Mesenteric fat pad (tissue), 1 donor: ENCODE measurements at regions not wholly inside any gene's neighbourhood (a gene's known extent, or its start where the extent isn't known, plus 50 kb on each side); places are given as distances from the start of the nearest gene placed in this dataset.

Experiments used
- DNase-seq: peaks from one replicate; pipeline ENCODE4 v3.0.0-alpha.2; 2020; ENCODE audit warnings: low spot score
- donor health status: DM: yes; HTN: yes; CAD: no.

DNA sequence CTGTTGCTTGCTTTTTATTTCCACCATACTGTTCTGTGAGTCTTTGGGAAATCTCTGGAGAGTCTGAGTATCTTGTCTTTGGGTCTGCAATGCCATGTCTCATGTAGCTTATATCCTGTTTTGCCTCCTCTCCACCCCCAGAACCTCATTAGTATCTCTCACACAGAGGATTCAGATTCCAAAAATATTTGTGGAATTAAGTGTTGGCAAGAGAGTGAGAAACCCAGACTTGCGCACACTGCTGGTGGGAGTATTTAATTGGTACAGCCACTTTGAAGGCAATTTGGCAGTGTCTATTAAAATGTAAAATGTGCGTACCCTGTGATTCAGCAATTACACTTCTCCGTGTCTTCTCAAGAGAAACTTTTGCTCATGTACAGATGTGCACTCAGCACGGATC is 68.6 kb downstream of the ZNF621 start:
- DNase-seq = no peak

DNA sequence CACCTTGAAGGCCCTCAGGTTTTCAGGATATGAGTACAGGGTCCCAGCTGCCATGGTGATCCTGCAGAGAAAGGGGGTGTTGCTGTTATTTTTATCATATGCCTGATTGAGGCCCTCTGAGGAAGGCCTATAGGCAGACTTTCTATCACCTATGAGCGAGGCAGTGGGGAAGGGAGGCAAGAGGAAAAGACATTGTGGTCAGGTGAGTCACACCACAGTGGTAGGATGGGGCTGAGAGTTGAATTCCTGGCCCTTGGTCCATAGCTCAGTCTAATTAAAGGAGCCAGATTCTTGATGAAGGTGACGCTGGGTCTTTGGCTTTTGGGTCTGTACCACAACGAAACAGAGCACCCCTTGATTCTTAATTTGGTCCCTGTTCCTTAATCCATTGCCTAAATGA is 72.7 kb downstream of the ZNF621 start:
- DNase-seq = no peak

DNA sequence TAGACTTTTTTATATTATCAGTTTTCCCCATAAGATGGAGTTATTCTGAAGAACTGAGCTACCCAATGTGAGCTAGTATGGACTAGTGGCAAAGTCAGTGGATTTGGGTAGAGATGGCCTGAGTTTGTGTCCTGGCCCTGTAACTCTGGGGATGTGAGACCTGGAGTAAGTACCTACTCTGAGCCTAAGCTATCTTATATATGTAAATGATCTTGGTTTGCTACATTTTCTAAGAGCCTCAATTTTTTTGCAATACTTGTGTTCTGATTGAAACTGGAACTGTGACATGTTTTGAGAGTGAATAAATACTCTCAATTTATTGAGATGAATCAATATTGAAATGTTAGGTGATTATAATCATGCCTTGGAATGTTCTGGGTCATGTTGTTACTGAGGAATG is 73.6 kb downstream of the ZNF621 start:
- DNase-seq = no peak

DNA sequence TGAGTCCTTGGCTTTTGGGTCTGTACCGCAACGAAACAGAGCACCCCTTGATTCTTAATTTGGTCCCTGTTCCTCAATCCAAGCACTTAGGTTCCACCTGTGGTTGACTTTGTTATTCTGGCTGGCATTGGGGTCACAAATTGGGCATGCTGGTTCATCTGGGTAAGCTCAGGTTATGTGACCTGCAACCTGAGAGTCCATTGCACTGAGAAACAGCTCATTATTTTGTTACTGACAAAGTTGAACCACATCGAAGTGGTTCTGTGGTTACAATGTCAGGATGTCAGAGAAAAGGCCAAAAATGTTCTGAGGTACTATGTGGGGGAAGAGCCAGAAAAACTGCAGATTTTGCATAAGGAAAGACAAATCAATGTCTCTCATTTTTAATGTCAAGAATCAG is 74.2 kb downstream of the ZNF621 start:
- DNase-seq = no peak

DNA sequence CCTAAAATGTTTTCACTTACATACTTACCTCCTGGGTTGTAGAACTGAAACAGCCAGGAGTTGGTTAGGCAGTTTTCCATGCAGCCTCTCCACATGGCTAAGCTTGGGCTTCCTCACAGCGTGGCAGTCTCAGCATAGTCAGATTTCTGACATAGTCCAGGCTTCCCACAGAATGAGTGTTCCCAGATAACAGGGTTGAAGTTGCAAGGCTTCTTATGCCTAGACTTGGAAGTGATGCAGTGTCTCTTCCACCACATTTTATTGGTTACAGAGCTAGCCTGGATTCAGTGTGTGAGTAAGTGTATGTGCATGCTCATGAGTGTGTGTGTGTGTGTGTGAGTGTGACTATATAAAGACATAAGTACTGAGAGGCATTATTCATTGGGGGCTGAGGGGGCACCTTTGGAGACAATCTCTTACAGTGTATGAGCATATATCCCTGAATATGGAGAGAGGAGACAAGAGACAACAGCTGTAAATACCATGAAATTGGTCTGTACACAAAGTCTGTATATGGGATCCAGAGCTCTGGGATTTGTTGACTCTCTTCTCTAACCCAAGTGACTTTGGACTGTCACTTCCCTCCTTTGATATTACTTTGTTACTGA is 78.1 kb downstream of the ZNF621 start:
- no peak for DNase-seq

DNA sequence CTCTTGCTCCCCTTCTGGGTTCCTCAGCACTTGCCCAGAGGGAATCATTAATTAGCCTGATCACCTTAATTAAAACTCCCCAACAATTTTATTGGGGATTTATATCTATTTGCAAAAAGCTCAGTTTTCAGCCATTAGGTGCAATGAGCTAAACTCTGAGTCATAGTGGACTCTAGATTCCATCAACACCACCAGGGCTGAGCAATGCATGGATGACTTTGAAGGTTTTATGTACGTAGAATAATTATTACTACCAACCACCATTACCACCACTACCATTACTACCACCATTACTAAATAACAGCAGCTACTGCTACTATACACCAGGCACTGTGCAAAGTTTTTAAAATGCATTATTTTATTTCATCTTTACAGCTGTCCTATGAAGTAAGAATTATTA is 81.2 kb downstream of the ZNF621 start:
- no peak for DNase-seq

DNA sequence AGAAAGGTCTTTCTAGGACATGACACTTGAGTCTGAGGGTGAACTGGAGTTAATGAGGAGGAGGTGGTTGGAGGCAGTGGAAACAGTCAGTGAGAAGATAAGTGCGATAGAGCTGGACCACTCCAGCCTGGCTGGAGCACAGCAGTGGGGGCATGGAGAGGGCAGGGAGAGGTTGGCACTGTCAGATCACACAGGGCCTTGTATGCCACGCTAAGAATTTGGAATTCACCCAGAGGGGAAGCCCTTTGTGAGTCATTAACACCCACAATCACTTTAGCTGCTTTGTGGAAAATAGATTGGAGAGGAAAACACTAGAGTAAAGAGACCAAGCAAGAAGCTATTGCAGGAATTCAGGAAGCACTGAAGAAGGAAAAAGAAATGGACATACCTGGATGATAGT is 83.3 kb downstream of the ZNF621 start:
- DNase-seq = no peak

DNA sequence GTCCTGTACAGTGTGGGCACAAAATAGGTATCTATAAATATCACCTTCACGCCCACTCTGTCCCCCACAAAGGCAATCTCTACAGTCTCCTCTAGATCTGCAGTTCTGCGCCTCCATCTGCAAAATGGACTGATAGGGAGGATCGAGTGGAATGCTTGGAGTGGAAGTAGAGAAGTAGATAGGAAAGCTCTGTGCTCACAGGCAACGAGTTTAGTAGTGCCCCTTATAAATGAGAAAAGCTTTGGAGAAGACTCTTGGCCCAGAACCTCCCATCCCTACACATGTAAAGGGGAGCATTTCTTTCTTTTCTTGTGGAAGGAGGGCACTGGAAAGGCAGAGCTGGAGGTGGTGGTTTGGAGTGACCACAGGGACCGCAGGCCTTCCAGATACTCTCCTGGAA is 88.5 kb downstream of the ZNF621 start:
- DNase-seq = no peak

DNA sequence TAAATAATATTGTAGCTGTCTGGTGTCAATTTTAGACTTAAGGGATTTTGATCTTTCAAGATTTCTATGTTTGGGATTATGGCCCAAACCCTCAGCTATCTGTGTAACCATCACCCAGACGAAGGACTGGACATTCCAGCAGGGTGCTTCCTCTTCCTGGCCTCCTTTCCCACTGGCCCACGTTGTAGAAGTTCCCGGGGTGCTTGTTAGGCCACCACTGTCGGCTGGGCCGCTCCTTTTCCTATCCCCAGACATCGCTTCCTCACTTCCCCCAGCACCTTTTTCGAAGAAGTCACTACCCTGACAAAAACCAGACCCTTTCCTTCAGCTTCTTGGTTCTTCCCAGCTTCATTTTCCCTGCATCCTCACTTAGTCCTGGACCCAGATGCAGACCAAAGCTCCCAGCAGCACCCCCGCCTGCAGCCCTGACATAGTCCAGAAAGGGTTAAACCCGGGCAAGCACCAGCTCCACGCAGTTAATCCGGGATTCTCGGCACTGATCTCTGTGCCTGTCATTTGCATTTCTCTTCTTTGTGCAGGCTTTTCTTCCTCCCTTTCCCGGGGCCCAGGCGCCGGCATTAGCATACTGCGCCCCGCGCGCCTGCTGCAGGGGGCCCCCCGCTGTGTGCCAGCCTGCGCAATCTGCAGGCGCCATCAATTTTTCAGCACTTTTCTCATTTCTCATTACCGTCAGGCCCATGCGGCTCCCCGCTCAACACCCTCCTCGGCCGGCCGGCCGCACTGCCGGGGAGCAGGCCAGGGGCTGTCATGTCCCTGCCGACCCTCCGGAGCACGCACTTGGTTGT is 90.6 kb downstream of the ZNF621 start:
- no peak for DNase-seq

DNA sequence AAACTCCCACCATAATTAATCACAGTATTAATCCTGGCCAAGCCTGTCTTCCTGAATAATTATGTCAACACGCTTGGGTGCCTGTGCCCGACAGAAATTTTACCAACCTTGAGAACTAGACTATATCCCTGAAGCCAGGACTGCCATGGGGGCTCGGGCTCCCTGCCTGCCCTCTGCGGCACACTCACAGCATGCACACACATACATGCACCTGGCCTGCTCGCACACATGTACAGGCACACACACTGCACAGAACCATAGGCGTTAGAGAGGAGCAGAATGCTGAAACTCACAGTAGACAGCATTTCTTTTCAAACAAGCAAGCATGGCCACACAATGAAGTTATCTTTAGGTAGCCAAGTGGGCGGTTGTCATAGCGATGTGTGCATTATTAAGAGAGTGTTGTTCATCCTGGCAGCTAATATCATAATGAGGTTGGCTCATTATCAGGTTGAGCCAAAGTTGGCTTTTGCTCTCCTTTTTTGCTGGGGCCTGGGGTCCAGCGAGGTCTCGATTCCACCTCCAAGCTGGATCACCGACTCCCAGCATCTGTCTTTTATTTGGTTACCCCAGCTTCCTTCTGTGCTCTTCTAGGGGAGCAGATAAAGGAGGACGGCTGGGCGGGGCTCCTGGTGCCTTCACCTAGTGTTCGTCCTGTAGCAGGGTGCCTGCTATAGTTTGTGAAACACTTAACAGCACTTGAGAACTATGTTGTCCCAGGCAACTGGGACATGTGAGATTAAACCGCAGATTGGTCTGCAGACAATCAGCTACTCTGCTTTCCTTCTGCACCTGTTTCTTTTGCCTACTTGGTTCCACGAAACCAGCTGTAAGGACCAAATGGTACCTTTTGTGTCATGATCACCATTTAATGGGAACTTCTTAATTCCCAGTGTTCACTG is 91.4 kb downstream of the ZNF621 start:
- DNase-seq = no peak

DNA sequence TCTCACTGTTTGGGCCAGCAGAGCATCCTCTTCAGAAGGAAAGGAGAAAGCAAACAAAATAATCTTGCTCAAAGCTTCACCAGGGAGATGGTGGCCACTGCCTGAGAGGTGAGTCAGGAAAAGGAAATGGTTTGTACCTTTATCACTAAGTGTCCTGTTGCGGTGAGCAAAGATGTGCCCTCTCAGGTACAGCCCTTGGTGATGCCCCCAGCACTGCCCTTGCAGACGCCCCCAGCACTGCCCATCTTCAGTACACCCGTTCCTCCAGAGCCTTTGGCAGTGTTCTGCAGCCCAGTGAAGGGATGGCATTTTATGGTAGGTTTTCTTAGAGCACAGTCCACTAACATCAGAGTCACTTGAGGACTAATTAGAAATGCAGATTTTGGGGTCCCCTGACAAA is 92.3 kb downstream of the ZNF621 start:
- no peak for DNase-seq

DNA sequence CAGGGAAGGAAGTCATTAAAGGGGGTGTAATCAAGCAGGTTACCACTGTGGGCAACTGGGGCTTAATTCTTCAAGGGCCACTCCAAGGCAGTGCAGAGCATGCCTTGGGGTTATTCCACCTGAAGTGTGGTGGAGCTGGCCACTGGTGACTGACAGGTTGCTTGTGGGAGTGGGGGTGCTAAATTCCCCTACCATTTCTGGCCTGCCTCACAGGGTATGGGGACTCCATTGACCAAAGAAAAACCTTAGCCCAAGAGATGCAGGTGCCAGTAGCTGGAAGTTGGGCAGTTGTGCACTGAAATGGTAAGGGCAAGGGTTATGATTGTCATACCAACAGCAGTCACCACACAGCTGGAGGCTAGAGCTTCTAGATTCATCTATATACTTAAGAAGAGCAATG is 93.4 kb downstream of the ZNF621 start:
- DNase-seq = no peak

DNA sequence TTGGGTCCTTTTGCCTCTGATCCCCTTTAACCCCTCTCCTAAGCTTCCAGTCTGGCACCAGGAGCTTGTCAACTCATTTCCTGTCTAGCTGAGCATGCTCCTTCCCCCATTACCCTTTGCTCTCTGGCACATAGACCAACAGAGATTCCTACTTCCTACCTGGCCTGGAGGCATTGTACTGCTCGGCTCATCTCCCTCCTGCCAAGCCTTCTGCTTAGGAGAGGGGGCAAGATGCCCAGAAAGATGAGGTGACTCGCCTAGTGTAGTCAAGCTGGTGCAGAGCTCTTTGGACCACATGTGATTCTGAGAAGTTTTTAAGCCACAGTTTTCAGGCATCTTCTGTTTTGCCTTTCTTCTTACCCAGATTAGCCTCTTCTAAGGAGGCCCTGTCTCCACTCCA is 95.4 kb downstream of the ZNF621 start:
- no peak for DNase-seq

DNA sequence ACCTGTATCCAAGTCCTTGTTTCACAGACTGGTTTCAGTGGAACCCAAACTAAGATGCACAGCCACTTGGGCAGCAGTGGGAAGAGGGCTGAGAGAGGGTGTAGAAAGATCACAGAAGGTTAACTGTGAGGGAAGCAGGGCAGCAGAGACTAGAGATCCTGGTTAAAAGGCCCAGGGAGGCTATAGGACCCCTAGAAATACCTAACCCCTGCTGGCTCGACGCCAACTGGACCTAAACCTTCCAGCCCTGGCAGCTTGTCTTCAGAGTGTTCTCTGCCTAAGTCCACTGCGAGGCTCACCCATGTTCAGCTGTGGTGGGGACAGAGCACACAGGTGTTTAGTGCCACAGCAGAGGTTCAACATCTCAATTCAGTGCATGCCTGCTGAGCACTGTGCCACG is 96.5 kb downstream of the ZNF621 start:
- DNase-seq = no peak

DNA sequence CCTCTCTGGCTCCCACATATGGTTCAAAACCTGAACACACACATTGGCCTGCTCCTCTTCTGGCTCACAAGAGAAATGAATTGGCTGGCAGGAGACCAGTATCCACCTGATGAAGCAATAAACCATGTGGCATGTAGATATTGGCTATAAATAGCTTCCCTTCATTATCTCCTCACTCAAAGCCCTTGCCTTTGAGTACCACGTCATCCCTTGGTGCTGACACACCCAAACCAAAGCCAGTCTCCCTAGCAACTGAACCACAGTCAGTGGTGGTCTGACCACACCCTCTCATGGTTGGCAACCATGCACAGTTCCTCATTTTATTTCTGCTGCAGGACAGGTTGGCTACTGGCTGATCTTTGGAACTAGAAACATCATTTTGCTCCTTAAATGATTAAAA is 98.8 kb downstream of the ZNF621 start:
- DNase-seq = no peak

DNA sequence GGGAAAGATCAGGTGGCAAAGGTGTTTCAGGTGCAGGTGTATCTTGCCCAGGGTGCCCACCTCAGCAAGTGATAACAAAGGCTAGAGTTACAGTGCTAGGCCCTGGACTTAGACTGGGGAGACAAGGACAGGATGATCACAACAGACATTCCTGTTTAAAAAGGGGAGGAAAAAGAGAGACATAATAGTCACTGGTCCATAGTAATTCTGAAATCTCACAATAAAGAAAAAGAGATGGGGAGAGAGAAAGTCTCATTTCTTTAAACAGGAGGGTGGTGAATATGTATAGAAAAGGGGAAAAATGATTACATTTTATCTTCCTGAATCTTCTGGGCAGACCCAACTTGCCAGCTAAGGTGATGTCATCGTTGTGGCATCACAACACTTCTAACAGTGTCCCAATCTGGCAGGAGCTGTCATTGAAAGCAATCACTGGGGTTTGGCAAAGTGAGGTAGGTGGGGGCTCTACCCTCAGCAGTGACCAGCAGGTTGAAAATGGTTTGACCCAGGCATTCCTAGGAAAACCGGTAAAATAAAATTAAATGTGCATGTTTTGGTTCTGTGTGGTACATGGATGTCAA is 99.5 kb downstream of the ZNF621 start:
- no peak for DNase-seq

DNA sequence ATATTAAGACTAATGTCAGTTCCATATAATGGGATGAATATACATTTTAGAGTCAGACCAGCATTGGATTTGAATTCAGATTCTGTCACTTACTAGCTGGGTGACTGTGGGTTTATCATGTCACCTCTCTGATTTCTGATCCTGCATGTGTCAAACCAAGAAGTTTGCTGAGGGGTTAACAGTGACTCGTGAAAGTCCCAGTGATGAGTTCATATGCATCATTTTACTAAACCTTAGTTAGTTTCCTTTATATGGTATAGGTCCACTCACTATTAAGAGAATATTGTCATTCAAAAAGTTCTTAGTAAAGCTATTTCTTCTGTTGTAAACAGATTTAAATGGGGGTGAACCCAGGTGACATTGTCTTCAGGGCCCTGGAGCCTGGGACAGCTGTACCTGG is 102.3 kb downstream of the ZNF621 start:
- DNase-seq = no peak

DNA sequence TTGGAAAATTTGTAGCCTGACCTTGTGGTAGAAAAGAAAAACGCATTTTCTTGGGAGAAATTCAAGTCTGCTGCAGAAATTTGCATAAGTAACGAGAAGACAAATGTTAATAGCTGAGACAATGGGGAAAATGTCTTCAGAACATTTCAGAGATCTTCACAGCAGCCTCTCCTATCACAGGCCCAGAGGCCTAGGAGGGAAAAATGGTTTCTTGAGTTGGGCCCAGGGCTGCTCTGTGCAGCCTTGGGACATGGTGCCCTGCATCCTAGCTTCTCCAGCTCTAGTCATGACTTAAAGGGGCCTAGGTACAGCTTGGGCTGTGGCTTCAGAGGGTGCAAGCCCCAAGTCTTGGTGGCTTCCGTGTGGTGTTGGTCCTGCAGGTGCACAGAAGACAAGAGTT is 104.2 kb downstream of the ZNF621 start:
- DNase-seq = no peak

DNA sequence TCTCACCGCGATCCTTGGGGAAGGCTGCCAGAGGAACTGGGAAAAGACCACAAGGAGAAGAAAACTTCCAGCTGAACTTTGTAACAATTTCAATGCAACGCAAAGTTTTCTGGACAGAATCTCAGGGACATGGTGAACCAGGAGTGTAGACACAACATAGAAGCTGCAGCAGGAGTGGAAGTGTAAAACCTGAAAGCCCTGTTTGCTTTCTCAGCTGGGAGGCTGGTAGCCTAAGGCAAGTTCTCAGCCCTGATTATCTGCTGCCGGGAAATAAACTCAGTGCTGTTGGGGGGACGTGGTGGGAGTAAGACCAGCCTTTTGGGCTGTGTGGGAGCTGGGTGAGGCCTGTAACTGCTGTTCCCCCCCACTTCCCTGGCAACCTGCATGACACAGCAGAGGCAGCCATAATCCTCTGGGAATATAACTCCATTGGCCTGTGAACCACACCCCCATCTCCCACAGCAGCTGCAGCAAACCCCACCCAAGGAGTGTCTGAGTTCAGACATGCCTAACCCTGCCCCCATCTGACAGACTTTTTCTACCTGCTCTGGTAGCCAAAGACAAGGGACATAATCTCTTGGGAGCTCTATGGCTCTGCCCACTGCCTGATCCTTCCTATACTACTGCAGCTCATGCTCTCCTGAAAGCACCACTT is 106.7 kb downstream of the ZNF621 start:
- no peak for DNase-seq

DNA sequence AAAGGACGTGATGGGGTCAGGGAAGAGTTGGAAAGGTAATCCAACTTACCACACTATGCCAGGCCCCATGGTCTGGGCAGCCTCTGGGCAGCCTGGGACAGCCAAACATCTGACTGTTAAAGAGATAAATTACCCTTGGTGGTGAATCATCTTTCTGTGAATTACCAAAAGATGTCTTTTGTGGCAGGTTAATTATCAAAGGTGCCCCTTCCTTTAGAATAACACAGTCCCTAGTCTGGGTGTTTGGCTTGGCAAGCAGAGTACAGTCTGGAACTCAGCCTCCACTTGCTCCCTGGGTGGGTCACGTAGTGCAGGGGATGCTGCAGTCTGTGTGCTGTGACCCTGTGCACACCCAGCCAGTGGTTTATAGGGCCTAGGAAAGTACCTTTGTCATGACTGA is 113.1 kb downstream of the ZNF621 start:
- no peak for DNase-seq

DNA sequence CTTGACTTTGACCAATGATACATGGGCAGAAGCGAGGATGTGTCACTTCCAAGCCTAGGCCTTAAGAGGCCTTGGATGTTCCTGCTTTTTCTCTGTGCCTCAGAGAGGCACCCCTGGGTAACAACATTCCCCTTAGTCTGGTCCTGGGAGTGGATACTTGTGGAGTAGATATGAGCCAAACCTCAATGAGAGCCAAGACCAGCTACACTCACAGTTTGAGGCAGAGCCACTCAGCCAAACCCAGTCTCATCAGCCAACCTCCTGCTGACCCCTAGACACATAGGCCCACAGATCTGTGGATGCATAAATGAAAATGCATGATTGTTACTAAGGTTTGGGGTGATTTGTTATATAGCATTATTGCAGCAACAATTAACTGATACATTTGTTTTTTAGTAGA is 114.2 kb downstream of the ZNF621 start:
- DNase-seq = no peak
